ENCODE measurements at regions not wholly inside any gene's neighbourhood (a gene's known extent, or its start where the extent isn't known, plus 50 kb on each side); places are given as distances from the start of the nearest gene placed in this dataset.
"Not testable (repeated sequence)": the region's sequence is repeated elsewhere in the genome, so short reads cannot be mapped to it uniquely, and the experiment has no call there.

- TF ChIP-seq CTCF (IDR thresholded peaks at IDR 0.05; ENCODE audit: control insufficient read depth, extremely low read depth, insufficient read depth) = no peak
- H3K4me3 ChIP-seq (ENCODE audit: low read depth, low read length) = no peak overlapping the region
- DNase-seq (ENCODE audit: low read depth) = no peak
Observed at GRCh38 chr5:39759701-39760100, 334.9 kb upstream of the DAB2 start.

- H3K4me3 ChIP-seq (ENCODE audit: low read depth, low read length) = no peak overlapping the region
- TF ChIP-seq CTCF (IDR thresholded peaks at IDR 0.05; ENCODE audit: control insufficient read depth, extremely low read depth, insufficient read depth) = no peak
- DNase-seq (ENCODE audit: low read depth) = no peak
Observed at GRCh38 chr5:39758426-39758825, 333.6 kb upstream of the DAB2 start.

- no peak for TF ChIP-seq CTCF (IDR thresholded peaks at IDR 0.05; ENCODE audit: control insufficient read depth, extremely low read depth, insufficient read depth)
- DNase-seq (ENCODE audit: low read depth) = no peak
- no peak overlapping the region for H3K4me3 ChIP-seq (ENCODE audit: low read depth, low read length)
Observed at GRCh38 chr5:39757131-39757530, 332.4 kb upstream of the DAB2 start.

GRCh38 chr5:39755986-39756385 lies 331.2 kb upstream of the DAB2 start:
- no peak overlapping the region for H3K4me3 ChIP-seq (ENCODE audit: low read depth, low read length)
- DNase-seq (ENCODE audit: low read depth) = no peak
- no peak for TF ChIP-seq CTCF (IDR thresholded peaks at IDR 0.05; ENCODE audit: control insufficient read depth, extremely low read depth, insufficient read depth)

- no peak for DNase-seq (ENCODE audit: low read depth)
- no peak for TF ChIP-seq CTCF (IDR thresholded peaks at IDR 0.05; ENCODE audit: control insufficient read depth, extremely low read depth, insufficient read depth)
Observed at GRCh38 chr5:39755452-39755851, 330.7 kb upstream of the DAB2 start.

GRCh38 chr5:39753747-39754146 lies 329.0 kb upstream of the DAB2 start:
- not testable (repeated sequence) for DNase-seq (ENCODE audit: low read depth); H3K4me3 ChIP-seq (ENCODE audit: low read depth, low read length)

More at GRCh38 chr5:39755452-39755851, 330.7 kb upstream of the DAB2 start:
- H3K4me3 ChIP-seq (ENCODE audit: low read depth, low read length) = no peak overlapping the region

- no peak for TF ChIP-seq CTCF (IDR thresholded peaks at IDR 0.05; ENCODE audit: control insufficient read depth, extremely low read depth, insufficient read depth)
- no peak overlapping the region for H3K4me3 ChIP-seq (ENCODE audit: low read depth, low read length)
- DNase-seq (ENCODE audit: low read depth) = no peak
Observed at GRCh38 chr5:39750661-39751060, 325.9 kb upstream of the DAB2 start.

Data from LNCaP clone FGC (cell line).